Type B pancreatic cell (in vitro differentiated cells): ENCODE measurements at regions not wholly inside any gene's neighbourhood (a gene's known extent, or its start where the extent isn't known, plus 50 kb on each side); places are given as distances from the start of the nearest gene placed in this dataset.

Source experiments
- DNase-seq: peaks from one replicate; pipeline ENCODE4 v3.0.0; 2021; ENCODE audit warnings: mixed read lengths; ENCODE audit not compliant: unreplicated experiment; ENCODE audit errors: extremely low spot score
- H3K27ac Mint-ChIP-seq: 2 replicates; pipeline ENCODE4 v1.8.0; 2021; ENCODE audit warnings: mild to moderate bottlenecking, mixed read lengths
- H3K27me3 Mint-ChIP-seq: 2 replicates; pipeline ENCODE4 v1.8.0; 2021; ENCODE audit warnings: mixed read lengths
- H3K36me3 Mint-ChIP-seq: 2 replicates; pipeline ENCODE4 v1.8.0; 2021; ENCODE audit warnings: mixed read lengths
- H3K4me1 Mint-ChIP-seq: one replicate; pipeline ENCODE4 v1.8.0; 2021; ENCODE audit warnings: mixed read lengths; ENCODE audit not compliant: unreplicated experiment
- H3K4me3 Mint-ChIP-seq: 2 replicates; pipeline ENCODE4 v1.8.0; 2021; ENCODE audit warnings: mild to moderate bottlenecking, mixed read lengths
- H3K9me3 Mint-ChIP-seq: 2 replicates; pipeline ENCODE4 v1.8.0; 2021; ENCODE audit warnings: mixed read lengths
- CTCF ChIP-seq: fragments of 200-600 bp; sonication (generic); conservative IDR thresholded peaks from 2 replicates; pipeline ENCODE4 v1.5.0; 2021; ENCODE audit warnings: antibody characterized with exemption, mild to moderate bottlenecking

- Mint-ChIP-seq H3K4me3 (no peak overlapping the region), H3K36me3 (no peaks in the 10 kb centered on the region), H3K9me3 (no peaks in the 10 kb centered on the region), H3K27ac (no peak overlapping the region), H3K4me1 (no peaks in the 10 kb centered on the region), H3K27me3 (no peaks in the 10 kb centered on the region)
- DNase-seq = no peak
- TF ChIP-seq CTCF = no peak
Measured at GRCh38 chr3:83513051-83513450, 1445.7 kb upstream of the CADM2 start.

DNA sequence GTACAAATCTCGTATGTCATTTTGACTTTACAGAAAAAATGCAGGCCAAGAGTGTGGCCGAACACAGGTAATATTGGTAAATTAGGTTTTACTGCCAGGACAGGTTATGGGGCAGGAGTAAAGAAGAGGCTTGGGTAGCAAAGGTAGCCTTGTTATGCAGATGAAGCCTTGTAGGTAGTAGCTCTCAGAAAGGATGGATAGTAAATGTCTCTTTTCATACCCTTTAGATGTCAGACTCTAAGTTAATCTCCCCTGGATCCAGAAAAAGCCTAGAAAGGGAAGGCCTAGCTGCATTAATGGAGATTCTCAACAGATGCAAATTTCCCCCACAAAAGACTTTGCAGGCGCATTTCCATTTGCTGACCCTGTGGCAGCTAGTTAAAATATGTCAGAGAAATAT, 1445.1 kb upstream of the CADM2 start:
- H3K27ac Mint-ChIP-seq = no peak overlapping the region

DNA sequence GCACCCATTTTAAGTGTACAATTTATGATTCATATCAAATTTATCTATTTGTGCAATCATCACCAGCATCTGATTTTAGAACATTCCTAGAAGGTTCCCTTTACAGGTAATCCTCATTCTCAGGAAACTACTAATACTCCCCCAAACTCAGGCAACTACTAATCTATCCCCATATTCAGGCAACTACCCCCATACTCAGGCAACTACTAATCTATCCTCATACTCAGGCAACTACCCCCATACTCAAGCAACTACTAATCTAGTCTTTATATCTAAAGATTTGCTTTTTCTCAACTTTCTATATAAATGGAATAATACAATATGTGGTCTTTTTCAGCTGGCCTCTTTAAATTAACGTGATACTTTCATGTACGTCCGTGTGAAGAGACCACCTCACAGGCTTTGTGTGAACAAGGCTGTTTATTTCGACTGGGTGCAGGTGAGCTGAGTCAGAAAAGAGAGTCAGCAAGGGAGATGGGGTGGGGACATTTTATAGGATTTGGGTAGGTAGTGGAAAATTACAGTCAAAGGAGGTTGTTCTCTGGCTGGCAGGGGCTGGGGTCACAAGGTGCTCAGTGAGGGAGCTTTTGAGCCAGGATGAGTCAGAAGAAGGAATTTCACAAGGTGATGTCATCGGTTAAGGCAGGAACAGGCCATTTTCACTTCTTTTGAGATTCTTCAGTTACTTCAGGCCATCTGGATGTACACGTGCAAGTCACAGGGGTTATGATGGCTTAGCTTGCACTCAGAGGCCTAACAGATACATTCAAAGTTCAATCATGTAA, 1444.5 kb upstream of the CADM2 start:
- Mint-ChIP-seq H3K4me3 (no peak overlapping the region), H3K9me3 (no peaks in the 10 kb centered on the region), H3K27me3 (no peaks in the 10 kb centered on the region), H3K4me1 (no peaks in the 10 kb centered on the region), H3K27ac (no peak overlapping the region), H3K36me3 (no peaks in the 10 kb centered on the region)
- DNase-seq = no peak
- TF ChIP-seq CTCF = no peak

More for the DNA sequence above, 1445.1 kb upstream of the CADM2 start:
- TF ChIP-seq CTCF = no peak
- Mint-ChIP-seq H3K27me3 (no peaks in the 10 kb centered on the region), H3K9me3 (no peaks in the 10 kb centered on the region), H3K36me3 (no peaks in the 10 kb centered on the region), H3K4me1 (no peaks in the 10 kb centered on the region), H3K4me3 (no peak overlapping the region)
- no peak for DNase-seq

DNA sequence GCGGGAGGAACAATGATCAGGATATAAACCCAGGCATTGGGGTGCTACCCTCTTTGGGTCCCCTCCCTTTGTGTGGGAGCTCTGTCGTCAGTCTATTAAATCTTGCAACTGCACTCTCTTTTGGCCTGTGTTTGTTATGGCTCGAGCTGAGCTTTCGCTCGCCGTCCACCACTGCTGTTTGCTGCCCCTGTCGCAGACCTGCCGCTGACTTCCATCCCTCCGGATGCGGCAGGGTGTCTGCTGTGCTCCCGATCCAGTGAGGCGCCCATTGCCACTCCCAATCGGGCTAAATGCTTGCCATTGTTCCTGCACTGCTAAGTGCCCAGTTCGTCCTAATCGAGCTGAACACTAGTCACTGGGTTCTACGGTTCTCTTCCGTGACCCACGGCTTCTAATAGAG, 1443.7 kb upstream of the CADM2 start:
- H3K27ac Mint-ChIP-seq = no peak overlapping the region
- H3K9me3 Mint-ChIP-seq = no peaks in the 10 kb centered on the region
- TF ChIP-seq CTCF = no peak
- no peak overlapping the region for H3K4me3 Mint-ChIP-seq
- H3K36me3 Mint-ChIP-seq = no peaks in the 10 kb centered on the region
- H3K4me1 Mint-ChIP-seq = no peaks in the 10 kb centered on the region
- no peak for DNase-seq
- no peaks in the 10 kb centered on the region for H3K27me3 Mint-ChIP-seq

DNA sequence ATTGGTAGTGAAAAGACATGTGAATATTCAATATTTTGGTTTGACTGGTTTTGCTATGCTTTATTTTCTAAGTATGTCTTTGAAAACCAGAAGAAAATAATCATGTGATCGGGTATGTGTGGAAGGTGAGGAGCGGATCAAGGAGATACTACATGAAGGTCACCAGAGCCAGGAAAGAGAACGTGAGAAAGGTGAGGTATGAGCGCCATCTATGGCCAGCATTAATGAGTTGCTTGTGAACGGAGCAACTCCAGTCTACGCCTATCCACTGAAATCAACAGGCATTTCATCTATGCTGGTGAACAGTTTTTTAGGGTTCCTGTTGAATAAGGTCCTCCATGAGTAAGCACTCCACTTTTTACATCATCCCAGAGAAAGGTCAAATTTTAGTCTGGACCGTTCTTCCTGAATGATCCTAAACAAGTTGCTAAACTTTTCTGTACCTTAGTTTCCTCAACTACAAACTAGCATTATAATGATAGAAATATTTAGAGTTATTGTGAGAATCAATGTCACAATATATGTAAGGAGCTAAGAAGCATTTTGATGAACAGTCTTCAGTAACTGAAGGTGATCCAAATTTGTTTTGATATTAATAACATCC, 1435.2 kb upstream of the CADM2 start:
- Mint-ChIP-seq H3K9me3 (no peaks in the 10 kb centered on the region), H3K27ac (no peak overlapping the region), H3K4me1 (no peaks in the 10 kb centered on the region), H3K36me3 (no peaks in the 10 kb centered on the region), H3K27me3 (no peaks in the 10 kb centered on the region), H3K4me3 (no peak overlapping the region)
- no peak for DNase-seq
- peak; percentile 87 for TF ChIP-seq CTCF
